ENCODE measurements at regions not wholly inside any gene's neighbourhood (a gene's known extent, or its start where the extent isn't known, plus 50 kb on each side); places are given as distances from the start of the nearest gene placed in this dataset.

- TF ChIP-seq JUNB (IDR thresholded peaks at IDR 0.05; ENCODE audit: unreplicated experiment) (no peak), NANOG (IDR thresholded peaks at IDR 0.05; ENCODE audit: borderline replicate concordance) (no peak), ZNF114 (CRISPR knock-in tag; IDR thresholded peaks at IDR 0.05) (no peak), ETS1 (IDR thresholded peaks at IDR 0.05) (no peak), CTCF (conservative IDR thresholded peaks at IDR 0.05; ENCODE audit: low read depth in 2 of 2) (no peak), POLR2AphosphoS5 (IDR thresholded peaks at IDR 0.05; ENCODE audit: low read depth) (no peak), EZH2 (IDR thresholded peaks at IDR 0.05; ENCODE audit: low read depth, unreplicated experiment) (no peak), CREB1 (CRISPR knock-in tag; IDR thresholded peaks at IDR 0.05; ENCODE audit: low read depth) (no peak), ZNF331 (CRISPR knock-in tag; IDR thresholded peaks at IDR 0.05; ENCODE audit: low read depth) (no peak), EZH2phosphoT487 (IDR thresholded peaks at IDR 0.05; ENCODE audit: unreplicated experiment) (no peak)
These were observed 250.1 kb upstream of the TRPC7 start (continued) for GRCh38 chr5:136615251-136616119.

GRCh38 chr5:136613230-136613629, 247.9 kb upstream of the TRPC7 start:
- no peak overlapping the region for H3K27ac Mint-ChIP-seq
- no peak overlapping the region for H3K4me3 ChIP-seq
- H3K9me3 Mint-ChIP-seq = no peaks in the 10 kb centered on the region
- no peak overlapping the region for H3K4me2 ChIP-seq
- H3F3A ChIP-seq (replicated peaks; ENCODE audit: low read depth) = no peaks in the 10 kb centered on the region
- H3K27ac ChIP-seq (ENCODE audit: low read depth) = no peak overlapping the region
- H3K27me3 ChIP-seq (ENCODE audit: insufficient read depth) = no peaks in the 10 kb centered on the region
- no peaks in the 10 kb centered on the region for H3K4me1 ChIP-seq (ENCODE audit: insufficient read depth)
- no peaks in the 10 kb centered on the region for H3K27me3 Mint-ChIP-seq (ENCODE audit: insufficient read depth, low read depth, poor library complexity)
- H4K20me1 ChIP-seq (replicated peaks; ENCODE audit: insufficient read depth) = no peaks in the 10 kb centered on the region
- DNase-seq (ENCODE audit: low spot score) (no peak), ATAC-seq (no peak)
- H3K79me2 ChIP-seq (replicated peaks; ENCODE audit: insufficient read depth) = no peaks in the 10 kb centered on the region
- H3K36me3 ChIP-seq (ENCODE audit: insufficient read depth) = no peaks in the 10 kb centered on the region
- H3K36me3 Mint-ChIP-seq (ENCODE audit: low read depth) = no peaks in the 10 kb centered on the region; the same call in 2 of the 3 replicates
- peaks cover 4% of the 10 kb centered on the region for H3K4me1 Mint-ChIP-seq
- H2AFZ ChIP-seq = no peak overlapping the region
- no peaks in the 10 kb centered on the region for H3K9me2 ChIP-seq (ENCODE audit: insufficient read depth)
- H3K4me3 Mint-ChIP-seq = no peak overlapping the region
- TF ChIP-seq ZNF462 (CRISPR knock-in tag; IDR thresholded peaks at IDR 0.05) (no peak), NANOG (IDR thresholded peaks at IDR 0.05; ENCODE audit: borderline replicate concordance) (no peak), POLR2AphosphoS5 (IDR thresholded peaks at IDR 0.05; ENCODE audit: low read depth) (no peak), EZH2phosphoT487 (IDR thresholded peaks at IDR 0.05; ENCODE audit: unreplicated experiment) (no peak), CTCF (conservative IDR thresholded peaks at IDR 0.05; ENCODE audit: low read depth in 2 of 2) (no peak), ETS1 (IDR thresholded peaks at IDR 0.05) (no peak)

Data from GM23338 (cell line).